ENCODE measurements at regions not wholly inside any gene's neighbourhood (a gene's known extent, or its start where the extent isn't known, plus 50 kb on each side); places are given as distances from the start of the nearest gene placed in this dataset.
A peak's percentile ranks its signal among the peaks of the same experiment; 100 is the strongest.

DNA sequence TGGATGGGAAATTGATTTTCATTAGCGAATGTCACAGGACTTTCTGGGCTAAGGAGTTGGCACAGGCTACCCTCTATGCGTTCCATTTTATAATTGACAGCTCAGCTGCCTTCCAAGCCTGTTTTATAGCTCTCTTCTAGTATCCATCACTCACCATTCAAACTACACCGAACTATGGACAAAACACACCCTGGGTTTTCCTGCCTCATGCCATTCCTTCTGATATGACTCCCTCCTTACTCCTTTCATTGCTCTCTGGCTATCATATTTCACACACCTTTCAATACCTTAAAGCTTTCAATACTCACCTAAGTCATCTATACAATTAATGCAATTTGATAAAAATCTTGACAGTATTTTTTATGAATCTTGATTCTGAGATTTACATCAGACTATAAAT lies 181.3 kb downstream of the RAP2A start:
- in situ Hi-C loops (cut with HindIII; ENCODE audit: low pct_ligation_motif_present, low pct_unique_long_range_greater_than_20kb, low sequenced_read_pairs): no loop called here

DNA sequence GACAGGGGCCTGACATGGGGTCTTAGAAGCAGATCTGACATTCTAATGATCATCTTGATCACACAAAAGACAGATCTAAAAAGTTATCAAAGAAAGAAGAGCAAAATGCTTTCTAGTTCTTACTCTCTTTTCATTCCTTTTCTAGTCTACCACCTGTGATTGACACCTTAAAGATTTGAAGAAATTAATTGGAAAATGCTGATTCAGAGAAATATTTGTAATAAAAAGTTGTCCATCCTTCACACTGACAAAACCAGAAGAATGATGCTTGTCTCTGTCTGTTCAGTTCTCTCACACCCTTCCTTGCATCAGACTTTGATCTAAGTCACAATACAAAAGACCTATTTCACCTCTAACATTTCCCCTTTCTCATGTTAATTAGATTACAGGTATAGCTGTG lies 182.4 kb downstream of the RAP2A start:
- no peak for DNase-seq
- in situ Hi-C loops (cut with HindIII; ENCODE audit: low pct_ligation_motif_present, low pct_unique_long_range_greater_than_20kb, low sequenced_read_pairs): no loop called here

More for the DNA sequence above, 181.3 kb downstream of the RAP2A start:
- DNase-seq: no peak

DNA sequence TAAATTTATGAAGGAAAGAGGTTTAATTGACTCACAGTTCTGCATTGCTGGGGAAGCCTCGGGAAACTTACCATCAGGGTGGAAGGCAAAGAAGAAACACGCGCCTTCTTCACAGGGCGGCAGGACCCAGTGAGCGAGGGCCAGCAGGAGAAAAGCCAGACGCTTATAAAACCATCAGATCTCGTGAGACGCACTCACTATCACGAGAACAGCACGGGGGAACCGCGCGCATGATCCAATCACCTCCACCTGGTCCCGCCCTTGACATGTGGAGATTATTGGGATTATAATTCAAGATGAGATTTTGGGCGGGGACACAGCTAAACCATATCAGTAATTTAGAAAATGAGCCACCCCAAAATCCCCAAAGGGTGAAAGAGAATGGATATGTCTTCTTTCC lies 187.1 kb downstream of the RAP2A start:
- no peak for DNase-seq
- in situ Hi-C loops (cut with HindIII; ENCODE audit: low pct_ligation_motif_present, low pct_unique_long_range_greater_than_20kb, low sequenced_read_pairs): no loop called here

DNA sequence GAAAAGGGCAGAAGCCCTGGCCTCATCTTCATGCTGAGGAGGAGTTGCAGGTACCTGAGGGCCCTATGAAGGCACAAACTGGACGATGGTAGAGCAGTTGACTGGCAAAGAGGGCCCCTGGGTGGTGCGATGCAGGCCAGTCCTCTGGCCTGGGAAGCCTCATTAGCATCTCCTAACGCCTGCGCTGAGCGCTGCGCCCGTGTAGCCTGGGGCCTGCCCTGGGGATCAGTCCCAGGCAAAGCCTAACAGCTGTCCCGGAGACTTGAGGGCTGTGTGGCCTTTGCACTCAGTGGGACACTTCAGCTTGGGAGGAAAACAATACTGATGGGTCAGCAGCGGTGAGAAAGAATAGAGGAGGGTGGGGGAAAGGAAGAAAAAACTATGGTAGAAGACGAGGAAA lies 187.7 kb downstream of the RAP2A start:
- no peak for DNase-seq
- in situ Hi-C loops (cut with HindIII; ENCODE audit: low pct_ligation_motif_present, low pct_unique_long_range_greater_than_20kb, low sequenced_read_pairs): no loop called here

DNA sequence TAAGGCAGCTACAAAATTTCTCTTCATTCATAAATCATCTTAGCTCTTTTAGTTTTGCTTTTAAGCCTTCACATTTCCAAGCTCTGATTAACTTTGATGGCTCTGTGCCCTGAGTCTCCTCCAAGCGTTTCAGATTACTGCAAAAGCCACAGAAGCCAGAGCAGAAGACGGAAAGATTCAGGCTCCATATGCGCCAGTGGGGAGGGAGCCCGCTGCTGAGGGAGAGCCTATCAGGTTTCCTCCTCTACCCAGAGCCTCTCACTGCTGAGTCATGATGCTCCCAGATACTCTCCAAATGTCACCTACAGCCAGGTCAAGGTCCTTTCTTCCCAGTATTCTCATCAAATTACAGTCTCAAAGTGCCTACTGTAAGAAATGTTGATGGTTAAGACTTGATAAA lies 193.6 kb downstream of the RAP2A start:
- no peak for DNase-seq
- in situ Hi-C loops (cut with HindIII; ENCODE audit: low pct_ligation_motif_present, low pct_unique_long_range_greater_than_20kb, low sequenced_read_pairs): no loop called here

DNA sequence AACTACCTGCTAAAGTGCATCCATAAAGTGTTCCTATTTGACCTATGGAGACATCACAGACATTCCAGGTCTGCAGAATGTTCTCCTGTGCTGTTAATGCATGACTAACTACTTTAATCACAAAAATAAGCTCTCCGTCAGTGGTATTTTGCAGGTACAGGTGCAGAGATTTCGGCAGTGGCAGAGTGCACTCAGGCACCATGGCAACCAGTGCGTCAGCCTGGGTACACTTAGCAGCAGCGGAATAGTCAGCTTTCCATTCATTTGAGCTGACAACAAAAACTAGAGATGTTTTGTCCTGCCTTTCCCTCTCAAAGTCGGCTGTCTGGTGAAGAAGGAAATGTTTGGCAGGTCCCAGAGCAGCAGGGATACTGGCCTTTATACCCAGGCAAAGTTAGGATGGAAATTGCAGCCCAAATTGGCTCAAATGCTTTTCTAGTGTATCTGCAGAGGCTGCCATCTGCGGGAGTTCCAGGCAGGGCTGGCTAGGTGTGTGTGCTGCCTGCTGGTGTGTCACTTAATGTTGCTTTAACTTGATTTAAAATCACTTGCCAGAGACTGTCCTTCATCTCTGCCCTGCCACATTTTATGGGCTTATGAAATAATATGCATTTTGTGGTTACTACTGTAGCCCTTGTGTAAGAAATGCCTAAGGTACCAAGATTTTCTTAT lies 195.8 kb downstream of the RAP2A start:
- in situ Hi-C loops (cut with HindIII; ENCODE audit: low pct_ligation_motif_present, low pct_unique_long_range_greater_than_20kb, low sequenced_read_pairs): no loop called here

DNA sequence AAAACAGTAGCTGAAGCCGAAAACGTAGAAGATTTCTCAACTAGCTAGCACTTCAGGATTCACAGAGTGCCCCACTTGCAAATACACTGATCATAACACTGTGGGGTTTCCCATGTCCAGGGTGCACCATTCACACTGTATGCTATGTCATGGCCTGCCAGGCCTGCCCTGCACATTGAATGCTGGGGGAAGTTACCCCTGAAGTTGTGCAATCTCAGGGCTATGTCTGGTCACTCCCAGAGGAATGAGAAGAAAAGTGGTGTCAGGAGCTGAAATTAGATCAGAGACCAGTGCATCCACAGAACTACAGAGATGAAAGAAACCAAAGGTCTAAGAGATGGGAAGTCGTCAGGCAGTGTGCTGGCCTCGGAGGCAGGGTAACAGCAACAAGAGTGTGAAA lies 196.8 kb downstream of the RAP2A start:
- no peak for DNase-seq
- in situ Hi-C loops (cut with HindIII; ENCODE audit: low pct_ligation_motif_present, low pct_unique_long_range_greater_than_20kb, low sequenced_read_pairs): no loop called here

More for the DNA sequence above, 195.8 kb downstream of the RAP2A start:
- DNase-seq: no peak

DNA sequence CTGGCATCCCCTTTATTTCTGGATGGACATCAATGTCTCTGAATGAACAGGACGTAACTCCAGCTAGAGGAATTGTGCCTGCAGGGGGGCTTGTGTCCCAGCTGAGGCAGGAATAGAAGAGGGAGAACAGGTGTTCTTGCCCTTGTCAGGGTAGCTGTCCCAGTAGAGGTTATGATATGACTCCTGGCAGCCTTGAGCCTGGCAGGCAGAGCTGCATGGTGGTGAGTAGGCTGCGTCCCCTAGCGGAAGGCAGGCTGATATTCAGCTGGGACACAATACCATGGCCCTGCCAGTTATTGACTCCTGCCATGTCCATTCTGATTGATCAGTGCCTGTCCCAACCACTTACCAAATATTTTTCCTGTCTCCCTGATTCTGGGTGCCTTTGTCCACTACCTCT lies 197.2 kb downstream of the RAP2A start:
- no peak for DNase-seq
- in situ Hi-C loops (cut with HindIII; ENCODE audit: low pct_ligation_motif_present, low pct_unique_long_range_greater_than_20kb, low sequenced_read_pairs): no loop called here

DNA sequence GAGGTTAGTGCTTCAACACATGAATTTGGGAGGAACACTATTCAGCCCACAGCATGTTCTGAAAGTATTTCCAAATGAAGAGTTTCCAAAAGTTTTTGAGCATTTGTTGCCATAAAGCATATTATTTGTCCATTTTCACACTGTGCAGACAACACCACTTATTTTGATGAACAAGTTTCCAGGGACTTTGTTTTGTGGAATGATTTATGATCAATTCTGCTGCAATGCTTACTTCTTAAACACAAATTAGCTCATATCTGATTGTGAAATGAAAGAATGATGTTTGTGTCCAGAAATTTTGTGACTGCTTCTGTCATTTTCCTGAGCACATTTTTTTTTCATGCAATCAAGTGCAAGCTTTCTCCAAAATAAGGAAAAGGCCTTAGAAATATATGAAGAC lies 205.3 kb downstream of the RAP2A start:
- in situ Hi-C loops (cut with HindIII; ENCODE audit: low pct_ligation_motif_present, low pct_unique_long_range_greater_than_20kb, low sequenced_read_pairs): no loop called here
- no peak for DNase-seq

DNA sequence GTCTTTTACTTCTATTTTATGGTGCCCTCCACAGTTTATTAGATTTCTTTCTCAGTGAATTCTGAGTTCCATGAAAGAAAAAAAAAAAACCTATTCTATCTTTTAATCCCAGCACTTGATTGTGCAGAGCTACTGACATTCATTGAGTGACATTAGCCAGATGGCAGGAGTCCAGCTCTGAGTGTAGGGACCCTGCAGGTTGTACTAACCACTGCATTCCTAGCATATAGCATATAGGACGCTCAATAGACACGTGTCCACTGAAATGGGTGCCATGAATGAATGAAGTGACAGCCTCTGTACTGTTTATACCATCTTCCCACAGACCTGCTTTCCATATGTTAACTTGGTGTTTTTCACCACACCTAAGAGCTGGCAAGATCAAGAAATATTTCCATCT lies 206.3 kb downstream of the RAP2A start:
- in situ Hi-C loops (cut with HindIII; ENCODE audit: low pct_ligation_motif_present, low pct_unique_long_range_greater_than_20kb, low sequenced_read_pairs): no loop called here
- DNase-seq: no peak

DNA sequence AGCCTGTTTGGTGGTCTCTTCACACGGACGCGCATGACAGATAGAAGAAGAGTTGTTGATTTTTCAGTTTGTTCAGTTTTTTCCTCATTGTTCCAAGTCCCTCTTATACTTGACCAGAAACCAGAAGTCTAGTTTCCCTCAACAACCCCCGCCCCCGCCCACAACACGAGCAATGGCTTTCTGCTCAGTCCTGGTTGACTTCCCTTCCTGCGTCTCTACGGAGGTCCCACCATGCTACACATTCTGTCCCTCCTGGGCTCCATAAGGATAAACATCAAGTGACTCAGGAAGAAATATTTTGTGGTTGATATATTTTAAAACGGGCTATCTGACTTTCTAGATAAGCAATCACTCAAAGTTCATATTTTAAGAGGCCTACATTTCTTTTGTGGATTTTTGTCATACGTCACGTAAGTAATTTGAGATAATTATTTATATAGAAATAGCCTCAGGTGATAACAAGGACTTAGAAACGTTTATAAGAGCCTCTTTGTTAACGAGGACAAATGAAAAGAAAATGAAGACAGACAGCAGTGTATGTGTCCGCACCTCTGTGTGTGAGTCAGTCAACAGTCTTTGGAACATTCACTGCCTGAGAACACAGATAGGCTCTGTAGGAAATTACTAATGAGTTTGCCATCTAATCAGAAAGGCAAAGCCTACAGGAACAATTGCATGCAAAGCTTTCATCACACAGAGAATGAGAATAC lies 214.4 kb downstream of the RAP2A start:
- in situ Hi-C loops (cut with HindIII; ENCODE audit: low pct_ligation_motif_present, low pct_unique_long_range_greater_than_20kb, low sequenced_read_pairs): no loop called here
- DNase-seq: no peak

DNA sequence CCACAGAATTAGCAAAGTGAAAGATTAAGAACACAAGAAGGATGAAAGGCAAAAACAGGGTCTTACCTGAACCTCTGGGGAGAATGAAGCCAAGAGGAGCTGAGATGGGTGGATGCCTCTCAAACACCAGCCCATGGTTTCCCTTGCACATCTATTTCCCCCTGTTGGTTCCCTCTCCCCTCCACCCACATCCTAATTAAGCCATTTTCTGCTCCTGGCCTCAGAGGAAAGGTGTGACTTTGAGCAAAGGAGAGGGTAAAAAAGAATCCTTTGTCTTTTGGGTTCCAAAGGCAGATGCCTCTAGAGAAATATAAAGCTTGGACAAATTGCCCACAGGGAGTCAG lies 214.9 kb downstream of the RAP2A start:
- in situ Hi-C loops (cut with HindIII; ENCODE audit: low pct_ligation_motif_present, low pct_unique_long_range_greater_than_20kb, low sequenced_read_pairs): no loop called here
- DNase-seq: no peak

DNA sequence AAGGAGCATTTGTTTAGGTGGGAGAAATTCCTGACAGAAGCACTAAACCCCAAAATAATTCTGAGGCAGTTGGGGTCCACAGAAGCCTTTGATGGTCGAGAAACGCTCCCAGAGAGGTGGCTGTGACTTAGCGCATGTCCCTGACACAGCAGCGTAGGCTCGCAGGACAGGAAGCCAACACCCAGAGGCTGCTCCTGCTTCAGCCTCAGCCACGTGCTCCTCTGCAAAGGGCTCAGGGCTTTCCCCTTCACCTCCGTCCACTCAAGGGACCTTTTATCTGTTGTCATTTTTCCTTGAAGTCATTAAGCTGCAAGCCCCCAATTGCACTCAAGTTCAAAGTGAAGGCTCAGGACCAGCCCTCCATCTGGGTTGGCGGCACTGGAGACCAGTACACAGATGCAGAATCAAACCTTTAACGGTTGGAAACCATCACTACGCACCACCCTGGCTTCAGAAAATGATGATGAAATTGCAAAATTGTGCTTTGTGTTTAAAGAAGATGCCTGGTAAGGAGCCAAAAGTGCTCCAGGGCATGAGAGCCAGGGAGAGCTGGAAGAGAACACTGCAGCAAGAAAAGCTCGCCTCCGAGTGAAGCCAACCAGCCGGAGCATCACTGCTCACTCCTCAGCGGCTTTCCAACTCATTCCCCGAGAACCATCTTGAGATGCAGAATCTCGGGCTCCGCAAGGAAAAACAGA lies 219.6 kb downstream of the RAP2A start:
- no peak for DNase-seq
- in situ Hi-C loops (cut with HindIII; ENCODE audit: low pct_ligation_motif_present, low pct_unique_long_range_greater_than_20kb, low sequenced_read_pairs): no loop called here

DNA sequence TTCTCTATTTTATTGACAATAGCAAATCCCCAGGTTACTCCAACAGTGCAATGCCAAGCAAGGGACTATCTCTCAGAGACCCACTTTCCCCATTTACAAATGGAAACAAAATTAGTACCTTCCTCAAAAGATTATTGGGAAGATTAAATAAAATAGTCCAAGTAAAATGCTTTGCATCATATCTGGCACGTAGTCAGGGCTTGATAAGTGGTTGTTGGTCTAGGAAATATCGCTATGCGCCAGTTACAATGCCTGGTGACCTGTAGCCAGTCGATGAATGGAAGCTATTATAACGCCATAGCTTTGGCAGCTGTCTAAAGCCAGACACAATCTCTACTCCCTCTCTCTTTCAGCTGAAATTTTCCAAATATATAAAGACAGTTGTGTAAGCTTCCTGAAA lies 220.3 kb downstream of the RAP2A start:
- in situ Hi-C loops (cut with HindIII; ENCODE audit: low pct_ligation_motif_present, low pct_unique_long_range_greater_than_20kb, low sequenced_read_pairs): no loop called here
- DNase-seq: no peak

DNA sequence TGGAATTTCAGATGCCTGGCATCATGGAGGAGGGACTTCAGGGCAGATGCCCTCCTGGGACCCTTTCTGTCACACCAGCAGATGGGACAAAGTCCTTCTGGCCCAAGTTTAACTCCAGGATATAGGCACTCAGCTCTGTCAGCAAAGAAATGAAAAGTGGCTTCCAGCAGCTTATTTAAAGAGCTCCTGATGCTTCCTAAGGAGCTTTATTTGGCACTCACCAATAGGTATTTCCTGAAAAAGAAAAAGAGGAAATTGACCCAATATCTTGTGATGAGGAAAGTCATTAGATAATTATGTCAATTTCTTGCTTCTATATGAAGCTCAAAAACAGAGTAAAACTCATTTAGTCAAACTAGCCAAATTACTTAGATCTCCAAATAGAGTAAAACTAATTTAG lies 224.6 kb downstream of the RAP2A start:
- in situ Hi-C loops (cut with HindIII; ENCODE audit: low pct_ligation_motif_present, low pct_unique_long_range_greater_than_20kb, low sequenced_read_pairs): no loop called here

DNA sequence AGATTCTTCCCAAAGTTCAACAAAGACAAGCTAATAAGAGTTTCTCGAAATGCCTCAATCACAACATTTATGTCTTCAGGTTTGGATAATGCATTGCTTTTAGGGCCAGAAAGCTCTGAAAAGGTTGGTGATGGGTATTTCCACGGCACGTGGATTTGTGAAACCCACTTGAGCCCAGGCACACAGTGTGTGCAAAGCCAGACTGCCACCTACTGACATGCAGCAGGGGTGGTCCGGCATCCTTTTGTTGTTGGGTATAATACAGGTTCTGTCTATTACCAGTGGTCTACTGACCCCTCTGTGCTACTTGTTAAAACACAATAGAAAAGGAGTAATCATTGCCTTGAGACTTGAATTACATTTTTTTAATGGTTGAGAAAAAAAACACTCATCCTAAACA lies 225.6 kb downstream of the RAP2A start:
- in situ Hi-C loops (cut with HindIII; ENCODE audit: low pct_ligation_motif_present, low pct_unique_long_range_greater_than_20kb, low sequenced_read_pairs): no loop called here

More for the DNA sequence above, 224.6 kb downstream of the RAP2A start:
- DNase-seq: no peak

DNA sequence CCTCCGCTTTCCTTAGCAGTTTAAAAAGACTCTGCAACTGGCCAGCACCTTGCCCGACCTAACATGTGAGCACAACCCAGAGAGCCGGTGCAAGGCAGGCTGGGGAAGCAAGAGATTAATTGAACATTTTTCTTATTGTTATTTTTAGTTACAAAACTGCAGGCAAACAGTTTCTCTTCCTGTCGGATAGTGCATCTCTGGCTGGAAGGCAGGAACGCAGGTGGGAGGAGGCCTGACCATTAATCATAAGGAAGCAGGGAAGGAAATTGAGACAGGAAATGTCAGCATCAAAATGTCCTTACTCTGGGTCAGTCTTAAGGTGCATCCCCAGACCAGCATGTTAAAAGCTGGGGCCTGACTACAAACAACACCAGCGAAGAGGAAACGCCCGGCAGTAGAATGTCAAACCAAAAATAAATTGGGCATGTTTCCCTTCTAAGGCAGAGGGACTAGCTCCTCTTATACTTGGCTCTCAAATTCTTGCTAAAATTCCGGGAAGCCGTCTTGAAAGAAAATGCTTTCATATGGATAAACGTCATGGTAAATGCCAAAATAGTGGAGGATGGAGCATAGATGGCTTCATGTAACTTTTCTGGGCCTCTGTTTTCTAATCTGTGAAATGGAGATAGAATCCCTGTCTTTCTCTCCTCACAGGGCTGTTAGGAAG lies 226.8 kb downstream of the RAP2A start:
- DNase-seq: no peak
- in situ Hi-C loops (cut with HindIII; ENCODE audit: low pct_ligation_motif_present, low pct_unique_long_range_greater_than_20kb, low sequenced_read_pairs): no loop called here

More for the DNA sequence above, 225.6 kb downstream of the RAP2A start:
- peak; percentile 4 for DNase-seq

DNA sequence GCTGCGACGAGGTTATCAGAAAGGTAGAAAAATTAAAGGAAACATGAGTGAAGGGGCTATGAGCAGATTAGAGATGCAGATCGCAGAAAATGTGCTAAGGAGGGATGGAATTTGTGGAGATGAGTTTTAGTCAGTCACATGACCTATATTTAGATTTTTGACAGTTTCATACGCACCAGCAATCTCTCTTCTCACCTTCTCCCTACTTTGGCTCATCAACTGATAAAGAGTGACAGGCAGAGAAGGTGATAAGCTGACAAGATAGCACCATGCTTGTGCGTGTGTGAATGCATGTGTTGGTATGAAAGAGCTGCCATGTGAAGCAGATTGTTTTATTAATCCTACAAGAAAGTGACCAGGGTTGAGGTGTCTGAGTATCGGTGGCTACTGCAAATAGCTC lies 252.6 kb downstream of the RAP2A start:
- in situ Hi-C loops (cut with HindIII; ENCODE audit: low pct_ligation_motif_present, low pct_unique_long_range_greater_than_20kb, low sequenced_read_pairs): no loop called here
- no peak for DNase-seq

DNA sequence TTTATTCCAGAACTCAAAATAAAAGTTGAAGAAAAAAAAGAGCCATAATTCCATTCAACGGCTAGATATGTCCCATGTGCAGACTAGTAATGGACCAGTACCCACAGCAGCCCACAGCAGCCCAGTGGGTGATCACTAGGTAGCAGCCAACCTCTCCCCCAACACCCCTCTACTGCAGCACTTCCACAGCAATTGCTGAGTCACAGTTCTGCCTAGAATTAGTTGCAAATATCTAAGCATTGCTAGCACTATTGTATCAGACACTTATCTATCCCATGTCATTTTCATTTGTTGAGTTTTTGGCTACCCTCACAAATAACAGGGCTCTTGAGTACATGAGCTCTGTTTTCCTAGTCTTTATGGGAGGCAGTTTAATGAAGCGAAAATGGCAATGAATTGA lies 258.7 kb downstream of the RAP2A start:
- in situ Hi-C loops (cut with HindIII; ENCODE audit: low pct_ligation_motif_present, low pct_unique_long_range_greater_than_20kb, low sequenced_read_pairs): no loop called here
- no peak for DNase-seq

Data from ACHN (cell line).